PC-9 (cell line): ENCODE measurements at regions not wholly inside any gene's neighbourhood (a gene's known extent, or its start where the extent isn't known, plus 50 kb on each side); places are given as distances from the start of the nearest gene placed in this dataset.

Source experiments
- BruUV-seq: library from RNA; stranded (reverse); fragments of 400-500 nt; replicated peaks from 2 replicates; lab custom pipeline; 2021; lab: Mats Ljungman, UMichigan
- CTCF ChIA-PET: fragments of 300-600 bp; sonication (Branson Sonifier 250); formaldehyde crosslinking; loops from one replicate; lab custom pipeline; 2022; ENCODE audit warnings: antibody characterized with exemption; lab: Charles Lee
- POLR2A ChIA-PET: fragments of 300-600 bp; sonication (Branson Sonifier 250); formaldehyde crosslinking; loops from one replicate; lab custom pipeline; 2022; ENCODE audit warnings: antibody characterized with exemption; ENCODE audit not compliant: unreplicated experiment; lab: Charles Lee
- DNase-seq, 2 experiments: peaks; one replicate each; pipeline versions ENCODE4 v3.0.0 to v3.0.0-alpha.2; 2015 to 2022; ENCODE audit warnings: mixed read lengths in 1 of 2
- H2AFZ ChIP-seq: fragments of 200-600 bp; sonication (generic); 2 replicates; pipeline ENCODE4 v1.8.1; 2017; ENCODE audit warnings: antibody characterized with exemption
- H3F3A ChIP-seq: fragments of 200-600 bp; sonication (generic); 2 replicates; pipeline ENCODE4 v1.8.1; 2017; ENCODE audit warnings: antibody characterized with exemption, mild to moderate bottlenecking, low read depth; ENCODE audit not compliant: insufficient read depth
- H3K27ac ChIP-seq: fragments of 200-600 bp; sonication (generic); 2 replicates; pipeline ENCODE4 v1.6.1; 2016; ENCODE audit warnings: mixed run types
- H3K27me3 ChIP-seq: fragments of 200-600 bp; sonication (generic); 2 replicates; pipeline ENCODE4 v1.6.1; 2016; ENCODE audit warnings: low read depth, mixed run types; ENCODE audit not compliant: insufficient read depth
- H3K36me3 ChIP-seq: fragments of 200-600 bp; sonication (generic); 2 replicates; pipeline ENCODE4 v1.6.1; 2016; ENCODE audit warnings: low read depth, mixed run types
- H3K4me1 ChIP-seq: fragments of 200-600 bp; sonication (generic); replicated peaks from 2 replicates; pipeline ENCODE4 v1.6.1; 2016; ENCODE audit warnings: mixed run types; ENCODE audit not compliant: insufficient read depth
- H3K4me2 ChIP-seq: fragments of 200-600 bp; sonication (generic); 2 replicates; pipeline ENCODE4 v1.6.1; 2017; ENCODE audit warnings: mixed run types
- H3K4me3 ChIP-seq: fragments of 200-600 bp; sonication (generic); 2 replicates; pipeline ENCODE4 v1.6.1; 2016; ENCODE audit warnings: mixed run types
- H3K79me2 ChIP-seq: fragments of 200-600 bp; sonication (generic); 2 replicates; pipeline ENCODE4 v1.6.1; 2017; ENCODE audit warnings: low read depth, mixed run types
- H3K9me2 ChIP-seq: fragments of 200-600 bp; sonication (generic); 2 replicates; pipeline ENCODE4 v1.8.1; 2017; ENCODE audit warnings: mild to moderate bottlenecking; ENCODE audit not compliant: insufficient read depth
- H3K9me3 ChIP-seq: fragments of 200-600 bp; sonication (generic); 2 replicates; pipeline ENCODE4 v1.8.1; 2016; ENCODE audit warnings: low read depth; ENCODE audit not compliant: insufficient read depth
- H4K20me1 ChIP-seq: fragments of 200-600 bp; sonication (generic); 2 replicates; pipeline ENCODE4 v1.8.1; 2017; ENCODE audit not compliant: insufficient read depth
- EZH2 ChIP-seq: fragments of 200-600 bp; sonication (generic); IDR thresholded peaks from 2 replicates; pipeline ENCODE4 v1.8.0; 2017; ENCODE audit warnings: antibody characterized with exemption, low read depth
- intact Hi-C: fragments of 100-400 bp; cut with micrococcal nuclease; formaldehyde crosslinking; loops from one replicate; pipeline ENCODE4 v1.10.0; 2022; ENCODE audit not compliant: unreplicated experiment
- TF ChIP-seq, protein P1 (sequence below): fragments of 200-600 bp; sonication (generic); conservative IDR thresholded peaks from 2 replicates; pipeline ENCODE4 v1.6.1; 2017; ENCODE audit warnings: mixed run types, antibody characterized with exemption, mild to moderate bottlenecking, moderate library complexity

DNA sequence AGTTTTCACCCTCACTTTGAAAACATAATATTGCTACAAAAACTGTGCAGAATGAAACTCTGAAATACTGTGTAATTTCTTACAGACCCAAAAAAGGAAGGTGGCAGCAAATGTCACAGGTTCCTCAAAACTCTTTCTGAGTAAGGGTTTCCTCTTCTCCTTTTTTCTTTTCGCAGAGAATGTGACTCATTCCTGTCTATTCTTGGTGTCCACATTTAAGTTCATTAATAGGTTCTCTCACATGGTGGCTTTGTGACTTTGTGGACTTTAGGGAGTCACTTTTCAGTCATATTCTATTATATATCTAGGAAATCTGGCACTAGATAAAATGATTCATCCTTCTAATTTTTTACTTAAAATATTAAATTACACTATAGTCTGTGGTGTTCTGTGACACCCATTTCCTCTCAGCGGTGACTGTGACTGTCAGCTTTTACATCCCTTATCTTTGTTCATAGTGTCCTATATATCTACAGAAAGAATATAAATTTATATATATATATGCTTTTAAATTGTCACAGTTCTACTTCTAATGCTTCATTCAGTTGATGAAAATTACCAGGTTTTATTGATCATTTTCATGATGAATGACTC is 126.8 kb upstream of the HCRTR2 start:
- H3K27me3 ChIP-seq = no peaks in the 10 kb centered on the region
- no peak overlapping the region for H3K4me3 ChIP-seq
- no peaks in the 10 kb centered on the region for H4K20me1 ChIP-seq
- DNase-seq = no peak
- ChIA-PET POLR2A (no interaction called here), CTCF (no interaction called here)
- H3K9me3 ChIP-seq = no peaks in the 10 kb centered on the region
- no peaks in the 10 kb centered on the region for H3K79me2 ChIP-seq
- H3K36me3 ChIP-seq = no peaks in the 10 kb centered on the region
- no peaks in the 10 kb centered on the region; the same call in 1 of the 2 replicates for H3F3A ChIP-seq
- no peaks in the 10 kb centered on the region for H3K9me2 ChIP-seq
- no peak for TF ChIP-seq EZH2
- TF ChIP-seq, protein P1, sequence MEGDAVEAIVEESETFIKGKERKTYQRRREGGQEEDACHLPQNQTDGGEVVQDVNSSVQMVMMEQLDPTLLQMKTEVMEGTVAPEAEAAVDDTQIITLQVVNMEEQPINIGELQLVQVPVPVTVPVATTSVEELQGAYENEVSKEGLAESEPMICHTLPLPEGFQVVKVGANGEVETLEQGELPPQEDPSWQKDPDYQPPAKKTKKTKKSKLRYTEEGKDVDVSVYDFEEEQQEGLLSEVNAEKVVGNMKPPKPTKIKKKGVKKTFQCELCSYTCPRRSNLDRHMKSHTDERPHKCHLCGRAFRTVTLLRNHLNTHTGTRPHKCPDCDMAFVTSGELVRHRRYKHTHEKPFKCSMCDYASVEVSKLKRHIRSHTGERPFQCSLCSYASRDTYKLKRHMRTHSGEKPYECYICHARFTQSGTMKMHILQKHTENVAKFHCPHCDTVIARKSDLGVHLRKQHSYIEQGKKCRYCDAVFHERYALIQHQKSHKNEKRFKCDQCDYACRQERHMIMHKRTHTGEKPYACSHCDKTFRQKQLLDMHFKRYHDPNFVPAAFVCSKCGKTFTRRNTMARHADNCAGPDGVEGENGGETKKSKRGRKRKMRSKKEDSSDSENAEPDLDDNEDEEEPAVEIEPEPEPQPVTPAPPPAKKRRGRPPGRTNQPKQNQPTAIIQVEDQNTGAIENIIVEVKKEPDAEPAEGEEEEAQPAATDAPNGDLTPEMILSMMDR = no peak
- no TSS peak for BruUV-seq
- intact Hi-C loops = no loop called here
- no peak overlapping the region for H3K27ac ChIP-seq
- H2AFZ ChIP-seq = 0 out of 2 replicates have a peak overlapping the region, but pooled peaks have one; percentile 27
- H3K4me1 ChIP-seq = no peaks in the 10 kb centered on the region
- H3K4me2 ChIP-seq = no peak overlapping the region

DNA sequence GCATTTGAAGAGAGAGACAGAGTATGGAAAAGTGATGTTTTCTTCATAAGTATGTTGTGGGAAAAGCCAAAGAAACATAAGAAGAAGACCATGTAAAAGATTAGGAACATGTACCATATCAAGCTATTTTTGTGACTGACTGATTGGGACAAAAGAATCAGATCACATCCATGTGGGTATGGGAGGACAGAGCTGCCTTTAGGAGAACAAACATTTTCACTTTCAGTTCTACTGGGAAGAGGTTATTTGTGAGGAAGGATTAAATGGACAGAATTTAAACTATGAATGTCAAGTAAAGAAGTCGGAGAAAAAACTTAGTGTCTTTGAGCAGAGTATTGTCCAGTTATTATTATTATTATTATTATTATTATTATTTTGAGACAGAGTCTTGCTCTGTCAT is 124.4 kb upstream of the HCRTR2 start:
- no TSS peak for BruUV-seq
- Histone ChIP-seq H3K4me2 (no peak overlapping the region), H3K9me3 (no peaks in the 10 kb centered on the region), H3F3A (no peaks in the 10 kb centered on the region; the same call in 1 of the 2 replicates), H4K20me1 (no peaks in the 10 kb centered on the region), H3K4me1 (no peaks in the 10 kb centered on the region), H3K79me2 (no peaks in the 10 kb centered on the region), H3K36me3 (no peaks in the 10 kb centered on the region), H3K9me2 (no peaks in the 10 kb centered on the region), H3K27me3 (no peaks in the 10 kb centered on the region), H2AFZ (no peak overlapping the region), H3K27ac (no peak overlapping the region), H3K4me3 (no peak overlapping the region)
- intact Hi-C loops = loop anchor here (10.0 kb wide), 1 partner anchor 205 kb away; the partner anchor contains the start of gene FAM83B
- TF ChIP-seq, protein P1 = no peak
- no peak for TF ChIP-seq EZH2
- POLR2A ChIA-PET = no interaction called here
- CTCF ChIA-PET = no interaction called here
- DNase-seq = no peak

DNA sequence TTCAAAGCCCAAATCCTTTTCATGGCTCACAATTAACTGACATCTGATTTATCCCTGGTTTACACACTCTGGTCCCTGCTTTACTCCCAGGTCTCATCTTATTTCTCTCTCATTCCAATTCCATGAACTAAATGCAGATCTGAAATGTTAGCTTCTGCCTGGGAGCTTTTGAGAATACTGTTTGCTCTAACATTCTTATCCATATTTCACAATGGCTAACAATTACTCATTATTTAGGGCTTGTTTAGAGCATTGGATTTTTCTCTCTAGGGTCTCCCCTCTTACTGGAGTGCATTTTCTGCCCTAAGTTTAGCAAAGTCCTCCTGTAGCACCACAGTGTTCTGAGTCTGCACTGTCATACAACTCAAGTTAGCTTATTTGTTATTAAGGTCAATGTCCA is 121.5 kb upstream of the HCRTR2 start:
- Histone ChIP-seq H3K4me3 (no peak overlapping the region), H4K20me1 (no peaks in the 10 kb centered on the region), H2AFZ (peak overlapping the region; percentile 49), H3K4me2 (no peak overlapping the region), H3K27ac (no peak overlapping the region), H3K79me2 (no peaks in the 10 kb centered on the region), H3K4me1 (no peaks in the 10 kb centered on the region), H3K9me2 (no peaks in the 10 kb centered on the region), H3K36me3 (no peaks in the 10 kb centered on the region), H3K9me3 (no peaks in the 10 kb centered on the region), H3K27me3 (no peaks in the 10 kb centered on the region), H3F3A (no peaks in the 10 kb centered on the region)
- DNase-seq = no peak
- intact Hi-C loops = loop anchor here (10.0 kb wide), 1 partner anchor 208 kb away; the partner anchor contains the start of gene FAM83B
- TF ChIP-seq, protein P1 = no peak
- no peak for TF ChIP-seq EZH2
- no TSS peak for BruUV-seq
- ChIA-PET POLR2A (no interaction called here), CTCF (no interaction called here)
